ENCODE measurements at regions not wholly inside any gene's neighbourhood (a gene's known extent, or its start where the extent isn't known, plus 50 kb on each side); places are given as distances from the start of the nearest gene placed in this dataset.

DNA sequence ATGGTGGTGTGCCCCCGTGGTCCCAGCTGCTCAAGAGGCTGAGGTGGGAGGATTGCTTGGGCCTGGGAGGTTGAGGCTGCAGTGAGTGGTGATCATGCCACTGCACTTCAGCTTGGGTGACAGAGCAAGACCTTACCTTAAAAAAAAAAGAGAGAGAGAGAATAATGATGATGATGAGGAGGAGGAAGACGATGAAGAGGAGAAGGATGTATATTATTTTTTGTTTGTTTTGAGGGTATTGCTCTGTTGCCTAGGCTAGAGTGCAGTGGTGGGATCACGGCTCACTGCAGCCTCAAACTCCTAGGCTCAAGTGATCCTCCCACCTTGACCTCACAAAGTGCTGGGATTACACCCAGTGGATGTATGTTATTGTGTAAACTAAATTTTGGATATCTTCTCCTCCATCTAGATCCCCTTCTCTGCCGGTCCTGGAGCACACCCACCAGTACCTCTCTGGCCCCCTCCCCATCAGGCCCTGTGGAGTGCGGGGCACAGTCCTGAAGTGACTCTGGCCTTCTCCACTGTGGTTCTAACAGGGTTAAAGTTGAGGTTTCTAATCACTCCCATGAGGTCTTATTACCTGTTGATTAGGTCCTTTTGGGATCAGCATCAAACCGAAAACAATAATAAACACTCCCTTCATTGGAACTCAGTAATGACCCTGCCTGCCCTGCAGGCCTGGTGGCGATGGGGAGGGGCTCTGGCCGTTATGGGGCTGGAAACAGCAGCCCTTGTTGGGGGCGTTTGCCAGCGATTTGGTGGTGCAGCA lies 60.5 kb upstream of the ZFHX3 start:
- Histone ChIP-seq H3K36me3 (ENCODE audit: control insufficient read depth in 2 of 2, extremely low read depth in 1 of 2, insufficient read depth in 2 of 2, low read length in 2 of 2) (no peaks in the 10 kb centered on the region), H3K9ac (ENCODE audit: control insufficient read depth, extremely low read depth, insufficient read depth, low read length) (no peak overlapping the region), H2AFZ (ENCODE audit: control insufficient read depth, low read length) (no peak overlapping the region), H3K27ac (ENCODE audit: control insufficient read depth, insufficient read depth, low read length) (no peak overlapping the region), H3K27me3 (ENCODE audit: control insufficient read depth, extremely low read depth, insufficient read depth, low read length) (no peaks in the 10 kb centered on the region), H4K20me1 (ENCODE audit: control insufficient read depth, extremely low read depth, insufficient read depth, low read length) (no peaks in the 10 kb centered on the region), H3K79me2 (ENCODE audit: control insufficient read depth, insufficient read depth, low read length) (no peaks in the 10 kb centered on the region), H3K4me1 (ENCODE audit: control insufficient read depth, extremely low read depth, insufficient read depth, low read length) (no peaks in the 10 kb centered on the region), H3K4me2 (ENCODE audit: control insufficient read depth, extremely low read depth, insufficient read depth, low read depth, low read length) (no peak overlapping the region), H3K9me1 (ENCODE audit: control insufficient read depth, extremely low read depth, insufficient read depth, low read length) (no peaks in the 10 kb centered on the region), H3K4me3 (ENCODE audit: control insufficient read depth in 2 of 3, extremely low read depth in 1 of 3, insufficient read depth in 2 of 3, low read depth in 1 of 3, low read length in 3 of 3) (no peak overlapping the region), H3K9me3 (ENCODE audit: control insufficient read depth, low read depth, low read length) (no peaks in the 10 kb centered on the region)
- FAIRE-seq: no peak
- no peak for DNase-seq (ENCODE audit: low read depth, low spot score)
- TF ChIP-seq EZH2 (IDR thresholded peaks at IDR 0.05; ENCODE audit: low read length): no peak
- TF ChIP-seq CTCF (optimal IDR thresholded peaks at IDR 0.05 in 1 of 3, IDR thresholded peaks at IDR 0.05 in 1 of 3, conservative IDR thresholded peaks at IDR 0.05 in 1 of 3; ENCODE audit: extremely low read depth in 1 of 3, insufficient read depth in 2 of 3, low read length in 3 of 3): no peak
- dilution Hi-C loops (cut with MboI; ENCODE audit: extremely low pct_ligation_motif_present, low sequenced_read_pairs): no loop called here

GRCh38 chr16:73107371-73107770 lies 59.4 kb upstream of the ZFHX3 start:
- DNase-seq (ENCODE audit: low read depth, low spot score) (no peak), FAIRE-seq (no peak)
- no peak overlapping the region for H2AFZ ChIP-seq (ENCODE audit: control insufficient read depth, low read length)
- no peak for TF ChIP-seq CTCF (optimal IDR thresholded peaks at IDR 0.05 in 1 of 3, IDR thresholded peaks at IDR 0.05 in 1 of 3, conservative IDR thresholded peaks at IDR 0.05 in 1 of 3; ENCODE audit: extremely low read depth in 1 of 3, insufficient read depth in 2 of 3, low read length in 3 of 3)
- no peak for TF ChIP-seq EZH2 (IDR thresholded peaks at IDR 0.05; ENCODE audit: low read length)
- no peaks in the 10 kb centered on the region for H3K9me1 ChIP-seq (ENCODE audit: control insufficient read depth, extremely low read depth, insufficient read depth, low read length)
- dilution Hi-C loops (cut with MboI; ENCODE audit: extremely low pct_ligation_motif_present, low sequenced_read_pairs): no loop called here
- H3K4me3 ChIP-seq (ENCODE audit: control insufficient read depth in 2 of 3, extremely low read depth in 1 of 3, insufficient read depth in 2 of 3, low read depth in 1 of 3, low read length in 3 of 3): no peak overlapping the region
- no peaks in the 10 kb centered on the region for H3K9me3 ChIP-seq (ENCODE audit: control insufficient read depth, low read depth, low read length)
- no peaks in the 10 kb centered on the region for H3K79me2 ChIP-seq (ENCODE audit: control insufficient read depth, insufficient read depth, low read length)
- no peak overlapping the region for H3K4me2 ChIP-seq (ENCODE audit: control insufficient read depth, extremely low read depth, insufficient read depth, low read depth, low read length)
- no peaks in the 10 kb centered on the region for H3K27me3 ChIP-seq (ENCODE audit: control insufficient read depth, extremely low read depth, insufficient read depth, low read length)
- no peak overlapping the region for H3K27ac ChIP-seq (ENCODE audit: control insufficient read depth, insufficient read depth, low read length)
- H3K9ac ChIP-seq (ENCODE audit: control insufficient read depth, extremely low read depth, insufficient read depth, low read length): no peak overlapping the region
- no peaks in the 10 kb centered on the region for H4K20me1 ChIP-seq (ENCODE audit: control insufficient read depth, extremely low read depth, insufficient read depth, low read length)
- no peaks in the 10 kb centered on the region for H3K36me3 ChIP-seq (ENCODE audit: control insufficient read depth in 2 of 2, extremely low read depth in 1 of 2, insufficient read depth in 2 of 2, low read length in 2 of 2)
- H3K4me1 ChIP-seq (ENCODE audit: control insufficient read depth, extremely low read depth, insufficient read depth, low read length): no peaks in the 10 kb centered on the region

All from keratinocyte (primary cell).